A673 (cell line): ENCODE measurements at regions not wholly inside any gene's neighbourhood (a gene's known extent, or its start where the extent isn't known, plus 50 kb on each side); places are given as distances from the start of the nearest gene placed in this dataset.

Source experiments
- EZH2 ChIP-seq: fragments of 200-600 bp; sonication (generic); IDR thresholded peaks from 2 replicates; pipeline ENCODE4 v1.6.1; 2017; ENCODE audit warnings: borderline replicate concordance, low read depth, mild to moderate bottlenecking, mixed read lengths, antibody characterized with exemption, low read length; ENCODE audit not compliant: poor library complexity, severe bottlenecking
- TF ChIP-seq, protein P1 (sequence below): fragments of 300-800, 200-600 bp; sonication (generic); conservative IDR thresholded peaks from 2 replicates; pipeline ENCODE4 v1.5.1; 2017; ENCODE audit warnings: low read depth, mild to moderate bottlenecking, antibody characterized with exemption, low read length, moderate library complexity, mixed read lengths

DNA sequence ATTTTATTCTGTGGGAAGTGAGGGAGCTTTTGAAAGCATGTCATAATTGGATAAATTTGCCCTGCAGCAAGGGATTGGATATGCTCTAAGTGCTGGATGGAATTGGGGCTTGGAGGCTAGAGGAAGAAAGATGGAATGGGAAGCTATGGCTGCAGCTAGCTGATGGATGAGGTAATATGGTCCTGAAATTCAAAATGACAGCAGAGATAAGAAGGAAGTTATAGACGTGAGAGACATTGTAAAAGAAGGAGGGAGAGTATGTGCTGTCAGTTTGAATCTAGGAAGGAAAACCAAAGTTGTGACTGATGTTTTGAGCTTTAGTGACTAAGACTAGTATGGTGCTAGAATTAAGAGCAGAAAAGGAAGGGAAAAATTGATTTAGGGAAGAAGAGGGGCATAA lies 299.9 kb upstream of the SPAG17 start:
- TF ChIP-seq, protein P1, sequence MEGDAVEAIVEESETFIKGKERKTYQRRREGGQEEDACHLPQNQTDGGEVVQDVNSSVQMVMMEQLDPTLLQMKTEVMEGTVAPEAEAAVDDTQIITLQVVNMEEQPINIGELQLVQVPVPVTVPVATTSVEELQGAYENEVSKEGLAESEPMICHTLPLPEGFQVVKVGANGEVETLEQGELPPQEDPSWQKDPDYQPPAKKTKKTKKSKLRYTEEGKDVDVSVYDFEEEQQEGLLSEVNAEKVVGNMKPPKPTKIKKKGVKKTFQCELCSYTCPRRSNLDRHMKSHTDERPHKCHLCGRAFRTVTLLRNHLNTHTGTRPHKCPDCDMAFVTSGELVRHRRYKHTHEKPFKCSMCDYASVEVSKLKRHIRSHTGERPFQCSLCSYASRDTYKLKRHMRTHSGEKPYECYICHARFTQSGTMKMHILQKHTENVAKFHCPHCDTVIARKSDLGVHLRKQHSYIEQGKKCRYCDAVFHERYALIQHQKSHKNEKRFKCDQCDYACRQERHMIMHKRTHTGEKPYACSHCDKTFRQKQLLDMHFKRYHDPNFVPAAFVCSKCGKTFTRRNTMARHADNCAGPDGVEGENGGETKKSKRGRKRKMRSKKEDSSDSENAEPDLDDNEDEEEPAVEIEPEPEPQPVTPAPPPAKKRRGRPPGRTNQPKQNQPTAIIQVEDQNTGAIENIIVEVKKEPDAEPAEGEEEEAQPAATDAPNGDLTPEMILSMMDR = no peak
- no peak for TF ChIP-seq EZH2
